GM19043 (cell line): ENCODE measurements at regions not wholly inside any gene's neighbourhood (a gene's known extent, or its start where the extent isn't known, plus 50 kb on each side); places are given as distances from the start of the nearest gene placed in this dataset.
"Not testable (repeated sequence)": the region's sequence is repeated elsewhere in the genome, so short reads cannot be mapped to it uniquely, and the experiment has no call there.

Experiments used
- ATAC-seq: cut with Tn5 transposase; IDR thresholded peaks from one replicate; pipeline ENCODE4 v1.9.1; 2021; ENCODE audit warnings: low read depth; ENCODE audit not compliant: unreplicated experiment

DNA sequence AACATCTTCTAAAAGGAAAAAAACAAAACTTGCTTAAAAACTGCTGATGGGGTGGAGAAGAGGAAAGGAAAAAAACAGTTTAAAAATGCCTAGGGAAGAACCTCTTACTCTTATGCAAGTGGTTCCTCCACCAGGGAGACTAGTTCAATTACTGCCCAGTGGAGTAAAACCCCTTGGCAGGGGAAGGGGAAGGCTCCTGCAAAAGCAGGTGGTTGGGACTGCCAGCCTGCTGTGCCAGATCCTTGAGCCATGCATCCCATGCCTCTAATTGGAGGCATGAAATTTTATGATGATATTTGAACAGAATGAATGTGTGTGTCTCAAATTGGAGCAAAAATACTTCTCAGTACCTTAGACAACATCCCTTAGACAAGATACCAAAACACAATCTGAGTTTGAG is 118.8 kb downstream of the FSCB start:
- ATAC-seq: no peak

- ATAC-seq: no peak
Observed at GRCh38 chr14:44385906-44386305, 121.2 kb downstream of the FSCB start.

- ATAC-seq: not testable (repeated sequence)
Observed at GRCh38 chr14:44385296-44385695, 121.8 kb downstream of the FSCB start.

GRCh38 chr14:44384601-44385293 is 122.3 kb downstream of the FSCB start:
- not testable (repeated sequence) for ATAC-seq

DNA sequence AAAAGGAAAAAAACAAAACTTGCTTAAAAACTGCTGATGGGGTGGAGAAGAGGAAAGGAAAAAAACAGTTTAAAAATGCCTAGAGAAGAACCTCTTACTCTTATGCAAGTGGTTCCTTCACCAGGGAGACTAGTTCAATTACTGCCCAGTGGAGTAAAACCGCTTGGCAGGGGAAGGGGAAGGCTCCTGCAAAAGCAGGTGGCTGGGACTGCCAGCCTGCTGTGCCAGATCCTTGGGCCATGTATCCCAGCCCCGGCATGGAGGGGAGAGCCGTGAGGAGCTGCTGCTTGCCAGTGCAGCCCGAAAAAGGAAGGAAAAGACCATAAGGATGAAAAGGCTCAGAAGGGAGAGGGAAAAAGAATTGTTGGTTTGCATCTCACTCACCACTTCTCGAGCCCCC is 123.0 kb downstream of the FSCB start:
- ATAC-seq: no peak

DNA sequence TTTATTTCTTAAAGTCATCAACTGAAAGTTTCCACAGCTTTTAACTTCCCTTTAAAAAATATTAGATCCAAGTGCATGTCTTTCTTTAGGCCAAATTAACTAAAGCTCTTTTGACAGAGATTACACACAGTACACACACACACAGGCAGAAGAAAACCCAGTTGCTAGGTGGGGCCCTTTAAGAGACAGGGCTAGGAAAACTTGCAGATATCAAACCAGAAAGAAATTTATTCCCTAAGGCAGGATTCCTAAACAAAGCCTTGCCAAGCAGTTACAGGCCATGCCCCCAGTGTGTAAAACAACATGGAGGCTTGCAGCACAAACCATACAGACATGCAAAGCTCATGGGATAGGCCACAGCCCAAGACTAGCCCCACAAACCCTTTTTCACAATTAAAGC is 123.4 kb downstream of the FSCB start:
- ATAC-seq: no peak

GRCh38 chr14:44379292-44379977 is 127.6 kb downstream of the FSCB start:
- ATAC-seq: no peak

DNA sequence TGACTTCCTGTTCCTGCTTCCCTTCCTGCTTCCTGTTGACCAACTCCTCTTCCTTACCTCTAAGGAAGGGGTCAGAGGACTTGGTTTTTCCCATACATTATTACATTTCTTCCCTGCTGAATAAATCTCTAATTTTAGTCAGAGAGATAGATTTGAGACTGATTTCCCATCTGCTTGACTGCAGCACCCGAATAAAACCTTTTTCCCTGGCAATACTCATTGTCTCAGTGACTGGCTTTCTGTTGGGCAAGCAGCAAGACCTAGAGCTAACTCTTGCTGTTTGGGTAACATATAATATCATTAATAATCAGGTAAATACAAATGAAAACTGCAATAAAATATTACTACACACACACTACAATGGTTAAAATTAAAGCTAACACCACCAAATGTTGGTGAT is 132.2 kb downstream of the FSCB start:
- no peak for ATAC-seq

GRCh38 chr14:44372807-44373489 is 134.1 kb downstream of the FSCB start:
- ATAC-seq: no peak

GRCh38 chr14:44372231-44372630 is 134.9 kb downstream of the FSCB start:
- ATAC-seq: no peak

DNA sequence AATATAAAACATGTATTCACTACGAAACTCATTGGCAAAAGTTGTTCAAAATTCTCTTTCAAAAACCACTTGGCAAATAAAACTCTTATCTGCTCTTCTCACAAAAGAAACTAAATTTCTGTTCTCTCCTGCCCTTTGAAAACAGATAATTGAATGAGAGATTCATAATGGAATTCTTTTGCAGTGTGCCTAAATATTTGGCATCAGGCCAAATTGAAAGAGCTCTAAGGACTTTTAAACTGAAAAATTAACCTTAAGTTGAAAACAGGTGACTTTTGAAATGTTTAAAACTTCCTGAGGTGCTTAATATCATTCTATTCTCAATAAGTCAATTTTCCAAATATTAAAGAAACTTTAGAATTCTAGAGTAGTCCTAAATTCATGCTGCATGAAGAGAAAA is 136.4 kb downstream of the FSCB start:
- ATAC-seq: no peak

GRCh38 chr14:44369401-44370123 is 137.5 kb downstream of the FSCB start:
- no peak for ATAC-seq

GRCh38 chr14:44361083-44361482 is 146.0 kb downstream of the FSCB start:
- ATAC-seq: no peak

DNA sequence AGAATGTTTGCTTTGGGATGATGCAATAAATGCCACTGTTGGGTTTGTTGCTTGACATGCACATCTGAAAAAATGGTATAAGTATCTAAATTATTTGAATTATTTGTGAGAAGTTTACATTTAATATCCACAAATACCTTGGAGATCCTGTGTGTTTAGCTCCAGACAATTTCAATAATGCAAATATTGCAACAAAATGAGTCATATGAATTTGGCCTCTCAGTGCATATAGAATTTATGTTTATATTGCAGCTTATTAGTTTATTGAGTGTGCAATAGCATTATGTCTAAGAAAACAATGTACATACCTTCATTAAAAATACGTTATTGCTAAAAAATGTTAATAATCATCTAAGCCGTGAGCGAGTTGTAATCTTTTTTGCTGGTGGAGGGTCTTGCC is 153.3 kb downstream of the FSCB start:
- ATAC-seq: no peak

DNA sequence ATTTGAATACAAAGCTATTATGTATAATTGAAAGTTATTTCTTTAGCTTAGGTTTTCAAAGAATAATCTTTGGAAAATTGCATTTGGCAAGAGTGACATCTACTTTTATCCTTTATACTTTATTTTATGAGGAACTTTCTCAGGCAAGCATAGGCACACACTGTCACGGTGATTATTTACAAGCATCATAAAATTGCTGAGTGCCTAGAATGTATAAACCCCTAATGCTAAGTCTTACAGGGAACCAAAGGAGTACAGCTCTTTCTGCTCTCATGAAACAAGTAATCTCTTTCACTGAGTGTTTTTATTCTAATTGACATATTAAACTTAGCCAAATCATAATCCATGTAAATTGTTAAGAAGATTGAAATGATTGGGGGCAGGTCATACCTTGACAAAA is 154.9 kb downstream of the FSCB start:
- no peak for ATAC-seq

DNA sequence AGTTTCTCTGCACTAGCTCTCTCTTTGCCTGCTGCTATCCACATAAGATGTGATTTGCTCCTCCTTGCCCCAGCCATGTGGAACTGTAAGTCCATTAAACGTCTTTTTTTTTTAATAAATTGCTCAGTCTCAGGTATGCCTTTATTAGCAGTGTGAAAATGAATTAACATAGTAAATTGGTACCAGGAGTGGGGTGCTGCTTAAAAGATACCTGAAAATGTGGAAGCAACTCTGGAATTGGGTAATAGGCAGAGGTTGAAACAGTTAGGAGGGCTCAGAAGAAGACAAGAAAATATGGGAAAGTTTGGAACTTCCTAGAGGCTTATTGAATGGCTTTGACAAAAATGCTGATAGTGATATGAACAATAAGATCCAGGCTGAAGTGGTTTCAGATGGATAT is 159.8 kb downstream of the FSCB start:
- no peak for ATAC-seq

DNA sequence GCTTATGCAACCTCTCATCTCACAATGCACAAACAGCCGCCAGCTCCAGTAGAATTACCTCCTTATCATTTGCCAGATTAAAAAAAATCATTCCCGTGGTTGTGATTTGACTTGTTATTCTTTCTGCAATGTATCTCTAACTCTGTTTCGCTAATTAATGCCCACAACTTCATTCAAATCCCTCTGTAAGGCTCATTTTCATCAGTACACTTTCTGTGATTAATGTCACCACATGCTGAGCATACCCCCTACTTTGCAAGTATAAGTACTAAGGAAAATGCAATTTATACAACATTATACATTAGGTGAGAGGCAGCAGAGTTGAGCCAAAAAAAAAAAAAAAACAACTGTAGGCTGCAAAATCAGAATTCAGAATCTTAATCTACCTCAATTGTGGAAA is 166.0 kb downstream of the FSCB start:
- ATAC-seq: no peak

GRCh38 chr14:44339862-44340261 is 167.2 kb downstream of the FSCB start:
- ATAC-seq: no peak

GRCh38 chr14:44339231-44339630 is 167.9 kb downstream of the FSCB start:
- no peak for ATAC-seq

GRCh38 chr14:44317441-44317746 is 189.7 kb downstream of the FSCB start:
- ATAC-seq: no peak

GRCh38 chr14:44316647-44317440 is 190.2 kb downstream of the FSCB start:
- ATAC-seq: no peak
